AG04450 (cell line): ENCODE measurements at regions not wholly inside any gene's neighbourhood (a gene's known extent, or its start where the extent isn't known, plus 50 kb on each side); places are given as distances from the start of the nearest gene placed in this dataset.

Experiments
- CTCF ChIA-PET: fragments of 300-600, 350-600 bp; formaldehyde crosslinking; extraction: SDS; loops from one replicate; lab custom pipeline; 2022; ENCODE audit warnings: antibody characterized with exemption, inconsistent platforms; lab: Charles Lee
- POLR2A ChIA-PET: fragments of 350-600 bp; formaldehyde crosslinking; extraction: SDS; loops from one replicate; lab custom pipeline; 2021; ENCODE audit warnings: antibody characterized with exemption, inconsistent platforms; lab: Yijun Ruan, JAX
- DNase-seq: peaks from one replicate; pipeline ENCODE4 v3.0.0-alpha.2; 2011; ENCODE audit warnings: low read depth, low spot score
- H3K27ac ChIP-seq: one replicate; pipeline ENCODE4 v1.5.1; 2012; ENCODE audit warnings: low read depth, low read length, control low read depth
- H3K27me3 ChIP-seq: one replicate; pipeline ENCODE4 v1.6.0; 2012; ENCODE audit warnings: low read length; ENCODE audit not compliant: control insufficient read depth, insufficient read depth
- H3K4me3 ChIP-seq: 2 replicates; pipeline ENCODE4 v1.5.1; 2011; ENCODE audit warnings: mild to moderate bottlenecking, low read depth, low read length, control low read depth
- H3K9me3 ChIP-seq: 2 replicates; pipeline ENCODE4 v1.5.1; 2012; ENCODE audit warnings: low read length; ENCODE audit not compliant: control insufficient read depth, insufficient read depth
- TF ChIP-seq, protein P1 (sequence below): IDR thresholded peaks from 2 replicates; pipeline ENCODE4 v1.5.1; 2011; ENCODE audit warnings: low read depth, low read length, control low read depth, inconsistent platforms

DNA sequence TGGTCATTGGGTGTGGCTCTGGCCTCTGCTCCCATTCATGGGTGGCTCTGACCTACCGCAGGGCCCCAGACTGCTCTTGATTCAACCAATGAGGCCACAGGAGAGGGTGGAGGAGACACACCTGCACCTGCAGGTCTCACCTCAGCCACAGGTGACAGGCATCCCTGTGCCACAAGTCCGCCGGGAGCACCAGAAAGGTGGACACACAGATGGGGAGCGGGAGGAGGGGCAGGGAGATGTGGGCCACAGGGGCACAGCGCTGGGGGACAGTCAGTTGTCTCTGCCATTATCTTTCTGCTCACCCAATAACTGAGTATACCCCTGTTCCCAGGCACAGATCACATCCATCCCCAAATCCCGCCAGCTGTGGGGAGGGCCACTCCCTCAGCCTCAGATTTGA lies 189.1 kb upstream of the SALL3 start:
- H3K9me3 ChIP-seq = peaks cover 68% of the 10 kb centered on the region
- no peaks in the 10 kb centered on the region for H3K27me3 ChIP-seq
- TF ChIP-seq, protein P1, sequence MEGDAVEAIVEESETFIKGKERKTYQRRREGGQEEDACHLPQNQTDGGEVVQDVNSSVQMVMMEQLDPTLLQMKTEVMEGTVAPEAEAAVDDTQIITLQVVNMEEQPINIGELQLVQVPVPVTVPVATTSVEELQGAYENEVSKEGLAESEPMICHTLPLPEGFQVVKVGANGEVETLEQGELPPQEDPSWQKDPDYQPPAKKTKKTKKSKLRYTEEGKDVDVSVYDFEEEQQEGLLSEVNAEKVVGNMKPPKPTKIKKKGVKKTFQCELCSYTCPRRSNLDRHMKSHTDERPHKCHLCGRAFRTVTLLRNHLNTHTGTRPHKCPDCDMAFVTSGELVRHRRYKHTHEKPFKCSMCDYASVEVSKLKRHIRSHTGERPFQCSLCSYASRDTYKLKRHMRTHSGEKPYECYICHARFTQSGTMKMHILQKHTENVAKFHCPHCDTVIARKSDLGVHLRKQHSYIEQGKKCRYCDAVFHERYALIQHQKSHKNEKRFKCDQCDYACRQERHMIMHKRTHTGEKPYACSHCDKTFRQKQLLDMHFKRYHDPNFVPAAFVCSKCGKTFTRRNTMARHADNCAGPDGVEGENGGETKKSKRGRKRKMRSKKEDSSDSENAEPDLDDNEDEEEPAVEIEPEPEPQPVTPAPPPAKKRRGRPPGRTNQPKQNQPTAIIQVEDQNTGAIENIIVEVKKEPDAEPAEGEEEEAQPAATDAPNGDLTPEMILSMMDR = no peak
- POLR2A ChIA-PET = no interaction called here
- no peak for DNase-seq
- H3K27ac ChIP-seq = no peak overlapping the region
- H3K4me3 ChIP-seq = no peak overlapping the region
- CTCF ChIA-PET = no interaction called here

DNA sequence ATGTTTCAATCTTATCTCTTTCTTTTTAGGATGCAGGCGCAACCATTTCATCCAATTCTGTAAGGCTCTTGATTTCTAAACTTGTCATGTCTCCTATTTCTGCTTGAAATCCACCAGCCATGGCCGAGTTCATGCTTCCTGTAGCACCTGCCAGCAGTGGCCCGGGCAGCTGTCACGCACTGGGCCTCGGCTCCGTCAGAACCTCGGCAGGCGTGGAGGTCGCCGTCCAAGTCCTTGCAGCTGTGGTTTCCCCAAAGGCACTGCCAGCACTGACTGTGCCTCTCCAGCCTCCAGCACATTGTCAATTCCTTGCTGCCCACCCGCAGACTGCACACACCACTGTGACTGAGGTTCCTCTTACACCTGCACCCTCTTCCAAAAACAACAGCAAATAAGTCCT lies 188.7 kb upstream of the SALL3 start:
- DNase-seq = no peak
- H3K27me3 ChIP-seq = no peaks in the 10 kb centered on the region
- no peak overlapping the region for H3K4me3 ChIP-seq
- ChIA-PET POLR2A (no interaction called here), CTCF (no interaction called here)
- H3K9me3 ChIP-seq = peaks cover 72% of the 10 kb centered on the region
- no peak overlapping the region for H3K27ac ChIP-seq
- TF ChIP-seq, protein P1 = no peak

DNA sequence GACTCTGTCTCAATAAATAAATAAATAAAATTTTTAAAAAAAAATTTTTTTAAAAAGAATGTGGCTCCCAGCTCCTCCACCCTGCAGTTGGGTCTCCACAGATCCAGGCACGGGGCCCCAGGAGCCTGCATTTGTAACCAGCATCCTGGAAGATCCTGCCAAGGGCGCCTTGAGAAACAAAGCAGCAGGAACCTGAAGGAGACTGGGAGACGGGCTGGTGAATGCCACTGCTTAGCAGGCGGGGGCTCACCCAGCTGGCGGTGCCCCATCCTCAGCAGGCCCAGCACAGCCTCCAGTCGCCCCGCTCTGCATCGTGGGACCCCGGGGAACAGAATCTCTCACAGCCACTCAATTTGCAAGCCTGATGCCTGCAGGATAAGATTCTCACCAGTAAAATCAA lies 187.5 kb upstream of the SALL3 start:
- H3K27me3 ChIP-seq = no peaks in the 10 kb centered on the region
- POLR2A ChIA-PET = no interaction called here
- TF ChIP-seq, protein P1 = no peak
- DNase-seq = no peak
- CTCF ChIA-PET = no interaction called here
- H3K4me3 ChIP-seq = no peak overlapping the region
- peaks cover 78% of the 10 kb centered on the region for H3K9me3 ChIP-seq
- H3K27ac ChIP-seq = no peak overlapping the region

DNA sequence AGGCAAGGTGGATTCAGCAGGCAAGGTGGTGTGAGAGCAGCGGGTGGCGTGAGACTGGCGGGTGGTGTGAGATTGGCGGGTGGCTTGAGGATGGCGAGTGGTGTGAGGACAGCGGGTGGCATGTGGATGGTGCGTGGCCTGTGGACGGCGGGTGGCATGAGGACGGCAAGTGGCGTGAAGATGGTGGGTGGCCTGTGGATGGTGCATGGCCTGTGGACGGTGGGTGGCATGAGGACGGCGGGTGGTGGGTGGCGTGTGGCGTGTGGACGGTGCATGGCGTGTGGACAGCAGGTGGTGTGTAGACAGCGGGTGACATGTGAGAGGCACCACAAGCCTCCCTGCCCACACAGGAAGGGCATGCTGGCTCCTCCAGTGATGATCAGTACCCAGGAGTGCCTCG lies 186.9 kb upstream of the SALL3 start:
- ChIA-PET POLR2A (no interaction called here), CTCF (no interaction called here)
- Histone ChIP-seq H3K27me3 (no peaks in the 10 kb centered on the region), H3K27ac (no peak overlapping the region), H3K9me3 (peaks cover 79% of the 10 kb centered on the region), H3K4me3 (no peak overlapping the region)
- TF ChIP-seq, protein P1 = no peak
- DNase-seq = no peak

DNA sequence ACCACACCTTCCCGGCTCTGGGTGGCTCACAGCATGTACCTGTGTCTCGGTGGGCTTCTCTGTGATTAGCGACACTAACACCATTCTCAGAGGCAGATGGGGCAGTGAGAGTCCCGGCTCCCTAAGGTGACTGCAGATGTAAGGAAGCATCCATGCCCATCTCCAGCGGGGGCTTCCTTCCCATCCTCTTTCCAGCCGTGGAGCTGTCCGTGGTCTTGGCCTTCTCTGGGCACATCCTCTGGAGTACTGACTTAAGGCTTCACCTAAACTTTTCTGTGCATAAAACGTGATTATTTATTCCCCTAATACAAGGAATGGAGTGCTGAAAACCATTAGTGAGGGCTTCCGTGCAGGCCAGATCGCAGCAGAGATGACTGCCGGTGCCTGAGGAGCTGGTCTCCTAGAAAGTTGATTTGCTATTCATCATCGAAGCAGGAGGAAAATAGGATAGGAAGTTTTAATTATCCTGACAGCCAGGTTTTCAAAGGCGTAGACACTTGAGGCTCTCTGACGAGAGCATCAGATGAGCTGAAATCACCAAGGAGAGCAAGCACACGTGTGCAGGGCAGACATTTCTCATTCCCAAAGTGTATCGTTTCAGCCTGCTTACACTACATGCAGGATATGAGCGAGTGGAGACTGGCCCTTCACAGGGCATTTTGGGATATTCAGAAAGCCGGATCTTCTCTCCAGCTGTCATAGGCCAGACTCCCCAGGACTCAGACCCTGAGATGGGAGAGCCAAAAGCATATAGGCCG lies 186.1 kb upstream of the SALL3 start:
- no peak for DNase-seq
- no peak overlapping the region for H3K4me3 ChIP-seq
- peaks cover 74% of the 10 kb centered on the region for H3K9me3 ChIP-seq
- TF ChIP-seq, protein P1 = no peak
- ChIA-PET POLR2A (no interaction called here), CTCF (no interaction called here)
- no peaks in the 10 kb centered on the region for H3K27me3 ChIP-seq
- no peak overlapping the region for H3K27ac ChIP-seq
